ENCODE measurements at regions not wholly inside any gene's neighbourhood (a gene's known extent, or its start where the extent isn't known, plus 50 kb on each side); places are given as distances from the start of the nearest gene placed in this dataset.

DNA sequence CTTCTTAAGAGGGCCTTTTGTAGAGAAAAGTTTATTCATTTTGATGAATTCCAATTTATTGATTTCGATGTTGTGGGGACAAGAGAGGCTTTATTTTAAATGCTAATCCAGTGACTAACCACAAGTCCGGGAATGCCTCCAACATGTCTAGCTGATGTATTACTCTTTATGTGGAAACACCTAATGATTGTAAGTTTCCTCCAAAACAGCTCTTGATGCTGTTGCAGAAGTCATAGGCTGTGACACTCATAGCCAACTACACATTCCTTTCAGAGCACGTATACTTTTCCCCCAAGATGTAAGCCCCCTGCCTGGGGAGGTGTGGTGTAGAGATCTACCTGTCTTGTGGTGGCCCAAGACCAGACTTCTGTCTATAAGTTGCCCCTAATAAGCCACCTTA, 61.3 kb upstream of the RNF24 start:
- TF ChIP-seq, protein P1, sequence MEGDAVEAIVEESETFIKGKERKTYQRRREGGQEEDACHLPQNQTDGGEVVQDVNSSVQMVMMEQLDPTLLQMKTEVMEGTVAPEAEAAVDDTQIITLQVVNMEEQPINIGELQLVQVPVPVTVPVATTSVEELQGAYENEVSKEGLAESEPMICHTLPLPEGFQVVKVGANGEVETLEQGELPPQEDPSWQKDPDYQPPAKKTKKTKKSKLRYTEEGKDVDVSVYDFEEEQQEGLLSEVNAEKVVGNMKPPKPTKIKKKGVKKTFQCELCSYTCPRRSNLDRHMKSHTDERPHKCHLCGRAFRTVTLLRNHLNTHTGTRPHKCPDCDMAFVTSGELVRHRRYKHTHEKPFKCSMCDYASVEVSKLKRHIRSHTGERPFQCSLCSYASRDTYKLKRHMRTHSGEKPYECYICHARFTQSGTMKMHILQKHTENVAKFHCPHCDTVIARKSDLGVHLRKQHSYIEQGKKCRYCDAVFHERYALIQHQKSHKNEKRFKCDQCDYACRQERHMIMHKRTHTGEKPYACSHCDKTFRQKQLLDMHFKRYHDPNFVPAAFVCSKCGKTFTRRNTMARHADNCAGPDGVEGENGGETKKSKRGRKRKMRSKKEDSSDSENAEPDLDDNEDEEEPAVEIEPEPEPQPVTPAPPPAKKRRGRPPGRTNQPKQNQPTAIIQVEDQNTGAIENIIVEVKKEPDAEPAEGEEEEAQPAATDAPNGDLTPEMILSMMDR (IDR thresholded peaks at IDR 0.05): no peak
- TF ChIP-seq POLR2A (IDR thresholded peaks at IDR 0.05) (no peak), POLR2AphosphoS5 (IDR thresholded peaks at IDR 0.05) (no peak), EP300 (IDR thresholded peaks at IDR 0.05) (no peak)

Data from suprapubic skin (tissue), 4 donors.